ENCODE measurements at regions not wholly inside any gene's neighbourhood (a gene's known extent, or its start where the extent isn't known, plus 50 kb on each side); places are given as distances from the start of the nearest gene placed in this dataset.

- Histone ChIP-seq H3K9me3 (ENCODE audit: low read length) (no peaks in the 10 kb centered on the region), H3K4me2 (ENCODE audit: low read length) (no peak overlapping the region), H2AFZ (ENCODE audit: low read length) (no peak overlapping the region), H3K27me3 (ENCODE audit: low read length) (no peaks in the 10 kb centered on the region), H3K4me3 (ENCODE audit: low read length) (no peak overlapping the region), H3F3A (ENCODE audit: low read length, unreplicated experiment) (no peaks in the 10 kb centered on the region), H3K36me3 (ENCODE audit: low read depth, low read length) (no peaks in the 10 kb centered on the region), H3K79me2 (ENCODE audit: low read length) (no peaks in the 10 kb centered on the region), H3K27ac (ENCODE audit: low read length) (no peak overlapping the region), H3K9me2 (replicated peaks; ENCODE audit: low read length) (no peaks in the 10 kb centered on the region), H3K9ac (ENCODE audit: low read length) (no peak overlapping the region), H3K4me1 (ENCODE audit: insufficient read depth, low read length) (no peaks in the 10 kb centered on the region), H4K20me1 (ENCODE audit: low read length) (no peaks in the 10 kb centered on the region)
- TF ChIP-seq EZH2phosphoT487 (IDR thresholded peaks at IDR 0.05; ENCODE audit: borderline replicate concordance, low read length), result no peak
- TF ChIP-seq CTCF (conservative IDR thresholded peaks at IDR 0.05; ENCODE audit: low read depth, low read length), result no peak
- no peak for TF ChIP-seq EZH2 (IDR thresholded peaks at IDR 0.05; ENCODE audit: low read length, unreplicated experiment)
- CTCF ChIA-PET, result no interaction called here
- intact Hi-C loops (cut with micrococcal nuclease), result no loop called here
- POLR2A ChIA-PET (ENCODE audit: unreplicated experiment), result no interaction called here
- no peak for ATAC-seq
- no peak for DNase-seq
- BruUV-seq (replicated peaks), result no TSS peak
Observed at GRCh38 chr1:113185463-113186104, 112.6 kb downstream of the LRIG2 start.

- no peaks in the 10 kb centered on the region for H3K79me2 ChIP-seq (ENCODE audit: low read length)
- H3K9me2 ChIP-seq (replicated peaks; ENCODE audit: low read length), result no peaks in the 10 kb centered on the region
- no peak overlapping the region for H2AFZ ChIP-seq (ENCODE audit: low read length)
- DNase-seq, result no peak
- ChIA-PET CTCF (no interaction called here), POLR2A (ENCODE audit: unreplicated experiment) (no interaction called here)
- H3K36me3 ChIP-seq (ENCODE audit: low read depth, low read length), result no peaks in the 10 kb centered on the region
- H3K9me3 ChIP-seq (ENCODE audit: low read length), result no peaks in the 10 kb centered on the region
- no peaks in the 10 kb centered on the region for H3F3A ChIP-seq (ENCODE audit: low read length, unreplicated experiment)
- H3K4me3 ChIP-seq (ENCODE audit: low read length), result no peak overlapping the region
- no TSS peak for BruUV-seq (replicated peaks)
- H3K9ac ChIP-seq (ENCODE audit: low read length), result no peak overlapping the region
- no peak overlapping the region for H3K27ac ChIP-seq (ENCODE audit: low read length)
- no peak for TF ChIP-seq EZH2 (IDR thresholded peaks at IDR 0.05; ENCODE audit: low read length, unreplicated experiment)
- no peak for TF ChIP-seq EZH2phosphoT487 (IDR thresholded peaks at IDR 0.05; ENCODE audit: borderline replicate concordance, low read length)
- no peak for TF ChIP-seq CTCF (conservative IDR thresholded peaks at IDR 0.05; ENCODE audit: low read depth, low read length)
- intact Hi-C loops (cut with micrococcal nuclease), result no loop called here
- H3K4me2 ChIP-seq (ENCODE audit: low read length), result no peak overlapping the region
- no peaks in the 10 kb centered on the region for H3K27me3 ChIP-seq (ENCODE audit: low read length)
- H3K4me1 ChIP-seq (ENCODE audit: insufficient read depth, low read length), result no peaks in the 10 kb centered on the region
- ATAC-seq, result no peak
- no peaks in the 10 kb centered on the region for H4K20me1 ChIP-seq (ENCODE audit: low read length)
Observed at GRCh38 chr1:113190078-113190477, 117.1 kb downstream of the LRIG2 start.

- CTCF ChIA-PET, result no interaction called here
- Histone ChIP-seq H3K4me1 (ENCODE audit: insufficient read depth, low read length) (no peaks in the 10 kb centered on the region), H3K4me3 (ENCODE audit: low read length) (no peak overlapping the region)
Observed at GRCh38 chr1:113190930-113191329, 117.9 kb downstream of the LRIG2 start.

More at GRCh38 chr1:113190930-113191329, 117.9 kb downstream of the LRIG2 start:
- no peak overlapping the region for H3K4me2 ChIP-seq (ENCODE audit: low read length)
- H3K9ac ChIP-seq (ENCODE audit: low read length), result no peak overlapping the region
- POLR2A ChIA-PET (ENCODE audit: unreplicated experiment), result no interaction called here
- H2AFZ ChIP-seq (ENCODE audit: low read length), result no peak overlapping the region
- H4K20me1 ChIP-seq (ENCODE audit: low read length), result no peaks in the 10 kb centered on the region
- no peak for TF ChIP-seq EZH2 (IDR thresholded peaks at IDR 0.05; ENCODE audit: low read length, unreplicated experiment)
- TF ChIP-seq CTCF (conservative IDR thresholded peaks at IDR 0.05; ENCODE audit: low read depth, low read length), result no peak
- no peak for TF ChIP-seq EZH2phosphoT487 (IDR thresholded peaks at IDR 0.05; ENCODE audit: borderline replicate concordance, low read length)
- no peaks in the 10 kb centered on the region for H3F3A ChIP-seq (ENCODE audit: low read length, unreplicated experiment)
- peak; percentile 13; the same call in 1 of the 2 replicates for ATAC-seq
- DNase-seq, result no peak
- H3K36me3 ChIP-seq (ENCODE audit: low read depth, low read length), result no peaks in the 10 kb centered on the region
- H3K9me3 ChIP-seq (ENCODE audit: low read length), result no peaks in the 10 kb centered on the region
- no peak overlapping the region for H3K27ac ChIP-seq (ENCODE audit: low read length)
- intact Hi-C loops (cut with micrococcal nuclease), result no loop called here
- BruUV-seq (replicated peaks), result no TSS peak
- no peaks in the 10 kb centered on the region for H3K27me3 ChIP-seq (ENCODE audit: low read length)
- no peaks in the 10 kb centered on the region for H3K9me2 ChIP-seq (replicated peaks; ENCODE audit: low read length)
- no peaks in the 10 kb centered on the region for H3K79me2 ChIP-seq (ENCODE audit: low read length)

All from PC-3 (cell line).